ENCODE measurements at regions not wholly inside any gene's neighbourhood (a gene's known extent, or its start where the extent isn't known, plus 50 kb on each side); places are given as distances from the start of the nearest gene placed in this dataset.

DNA sequence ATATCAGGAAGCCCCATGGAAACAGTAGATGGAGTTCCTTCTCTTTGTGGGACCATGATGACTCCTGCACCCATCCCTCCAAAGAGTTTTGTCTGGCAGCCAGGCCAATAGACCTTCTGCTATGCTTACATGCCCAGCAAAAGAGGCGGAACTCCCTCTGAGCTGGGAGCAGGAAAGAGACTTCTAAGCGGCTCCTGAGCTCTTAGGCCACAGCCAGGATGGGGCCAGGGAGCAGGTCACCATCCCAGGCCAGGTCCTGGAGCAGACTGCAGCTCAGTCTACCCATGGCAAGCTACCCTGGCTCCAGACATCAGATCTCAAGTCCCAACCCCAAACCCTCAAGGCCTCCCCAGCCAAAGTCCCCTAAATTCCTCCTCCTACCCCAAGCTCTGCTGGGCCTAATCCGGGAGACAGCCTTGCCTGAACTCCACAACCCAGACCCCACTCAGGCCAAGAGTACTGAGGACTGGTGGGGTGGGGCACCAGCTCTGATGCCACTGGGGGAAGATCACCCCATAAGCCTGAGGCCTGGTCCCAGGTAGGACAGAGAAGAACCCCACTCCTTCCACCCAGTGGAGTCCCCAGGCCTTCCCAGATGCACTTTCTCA is 387.9 kb downstream of the MATN1 start:
- Histone ChIP-seq H3K4me3 (no peak overlapping the region), H3K4me2 (no peak overlapping the region), H3K9me3 (no peaks in the 10 kb centered on the region), H3K4me1 (no peaks in the 10 kb centered on the region), H3K27ac (no peak overlapping the region)
- TF ChIP-seq, protein P1, sequence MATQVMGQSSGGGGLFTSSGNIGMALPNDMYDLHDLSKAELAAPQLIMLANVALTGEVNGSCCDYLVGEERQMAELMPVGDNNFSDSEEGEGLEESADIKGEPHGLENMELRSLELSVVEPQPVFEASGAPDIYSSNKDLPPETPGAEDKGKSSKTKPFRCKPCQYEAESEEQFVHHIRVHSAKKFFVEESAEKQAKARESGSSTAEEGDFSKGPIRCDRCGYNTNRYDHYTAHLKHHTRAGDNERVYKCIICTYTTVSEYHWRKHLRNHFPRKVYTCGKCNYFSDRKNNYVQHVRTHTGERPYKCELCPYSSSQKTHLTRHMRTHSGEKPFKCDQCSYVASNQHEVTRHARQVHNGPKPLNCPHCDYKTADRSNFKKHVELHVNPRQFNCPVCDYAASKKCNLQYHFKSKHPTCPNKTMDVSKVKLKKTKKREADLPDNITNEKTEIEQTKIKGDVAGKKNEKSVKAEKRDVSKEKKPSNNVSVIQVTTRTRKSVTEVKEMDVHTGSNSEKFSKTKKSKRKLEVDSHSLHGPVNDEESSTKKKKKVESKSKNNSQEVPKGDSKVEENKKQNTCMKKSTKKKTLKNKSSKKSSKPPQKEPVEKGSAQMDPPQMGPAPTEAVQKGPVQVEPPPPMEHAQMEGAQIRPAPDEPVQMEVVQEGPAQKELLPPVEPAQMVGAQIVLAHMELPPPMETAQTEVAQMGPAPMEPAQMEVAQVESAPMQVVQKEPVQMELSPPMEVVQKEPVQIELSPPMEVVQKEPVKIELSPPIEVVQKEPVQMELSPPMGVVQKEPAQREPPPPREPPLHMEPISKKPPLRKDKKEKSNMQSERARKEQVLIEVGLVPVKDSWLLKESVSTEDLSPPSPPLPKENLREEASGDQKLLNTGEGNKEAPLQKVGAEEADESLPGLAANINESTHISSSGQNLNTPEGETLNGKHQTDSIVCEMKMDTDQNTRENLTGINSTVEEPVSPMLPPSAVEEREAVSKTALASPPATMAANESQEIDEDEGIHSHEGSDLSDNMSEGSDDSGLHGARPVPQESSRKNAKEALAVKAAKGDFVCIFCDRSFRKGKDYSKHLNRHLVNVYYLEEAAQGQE (IDR thresholded peaks at IDR 0.05) = no peak
- TF ChIP-seq ESRRA (IDR thresholded peaks at IDR 0.05; ENCODE audit: borderline replicate concordance, low read length) (no peak), ZSCAN20 (CRISPR knock-in tag; IDR thresholded peaks at IDR 0.05) (no peak), CBX8 (IDR thresholded peaks at IDR 0.05) (no peak), RAD21 (conservative IDR thresholded peaks at IDR 0.05 in 1 of 2, IDR thresholded peaks at IDR 0.05 in 1 of 2) (no peak), HEYL (CRISPR knock-in tag; IDR thresholded peaks at IDR 0.05) (no peak), RNF2 (IDR thresholded peaks at IDR 0.05; ENCODE audit: borderline replicate concordance, low read depth) (no peak)
- TF ChIP-seq, protein P2, sequence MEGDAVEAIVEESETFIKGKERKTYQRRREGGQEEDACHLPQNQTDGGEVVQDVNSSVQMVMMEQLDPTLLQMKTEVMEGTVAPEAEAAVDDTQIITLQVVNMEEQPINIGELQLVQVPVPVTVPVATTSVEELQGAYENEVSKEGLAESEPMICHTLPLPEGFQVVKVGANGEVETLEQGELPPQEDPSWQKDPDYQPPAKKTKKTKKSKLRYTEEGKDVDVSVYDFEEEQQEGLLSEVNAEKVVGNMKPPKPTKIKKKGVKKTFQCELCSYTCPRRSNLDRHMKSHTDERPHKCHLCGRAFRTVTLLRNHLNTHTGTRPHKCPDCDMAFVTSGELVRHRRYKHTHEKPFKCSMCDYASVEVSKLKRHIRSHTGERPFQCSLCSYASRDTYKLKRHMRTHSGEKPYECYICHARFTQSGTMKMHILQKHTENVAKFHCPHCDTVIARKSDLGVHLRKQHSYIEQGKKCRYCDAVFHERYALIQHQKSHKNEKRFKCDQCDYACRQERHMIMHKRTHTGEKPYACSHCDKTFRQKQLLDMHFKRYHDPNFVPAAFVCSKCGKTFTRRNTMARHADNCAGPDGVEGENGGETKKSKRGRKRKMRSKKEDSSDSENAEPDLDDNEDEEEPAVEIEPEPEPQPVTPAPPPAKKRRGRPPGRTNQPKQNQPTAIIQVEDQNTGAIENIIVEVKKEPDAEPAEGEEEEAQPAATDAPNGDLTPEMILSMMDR (IDR thresholded peaks at IDR 0.05) = no peak
- TF ChIP-seq, protein P3, sequence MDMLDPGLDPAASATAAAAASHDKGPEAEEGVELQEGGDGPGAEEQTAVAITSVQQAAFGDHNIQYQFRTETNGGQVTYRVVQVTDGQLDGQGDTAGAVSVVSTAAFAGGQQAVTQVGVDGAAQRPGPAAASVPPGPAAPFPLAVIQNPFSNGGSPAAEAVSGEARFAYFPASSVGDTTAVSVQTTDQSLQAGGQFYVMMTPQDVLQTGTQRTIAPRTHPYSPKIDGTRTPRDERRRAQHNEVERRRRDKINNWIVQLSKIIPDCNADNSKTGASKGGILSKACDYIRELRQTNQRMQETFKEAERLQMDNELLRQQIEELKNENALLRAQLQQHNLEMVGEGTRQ (IDR thresholded peaks at IDR 0.05) = no peak
- CTCF ChIA-PET = interaction anchor here (2.0 kb wide), 1 partner anchor 10 kb away, joined by 6 read pairs; no protein-coding TSS in a partner anchor
- ATAC-seq (no peak), DNase-seq (ENCODE audit: low read depth in 1 of 2, low spot score in 1 of 2) (no peak), FAIRE-seq (no peak)
- WGBS (ENCODE audit: missing lambda C conversion rate) = 73% methylated on average over 3 of the region's 3 CpGs
- POLR2A ChIA-PET = no interaction called here

DNA sequence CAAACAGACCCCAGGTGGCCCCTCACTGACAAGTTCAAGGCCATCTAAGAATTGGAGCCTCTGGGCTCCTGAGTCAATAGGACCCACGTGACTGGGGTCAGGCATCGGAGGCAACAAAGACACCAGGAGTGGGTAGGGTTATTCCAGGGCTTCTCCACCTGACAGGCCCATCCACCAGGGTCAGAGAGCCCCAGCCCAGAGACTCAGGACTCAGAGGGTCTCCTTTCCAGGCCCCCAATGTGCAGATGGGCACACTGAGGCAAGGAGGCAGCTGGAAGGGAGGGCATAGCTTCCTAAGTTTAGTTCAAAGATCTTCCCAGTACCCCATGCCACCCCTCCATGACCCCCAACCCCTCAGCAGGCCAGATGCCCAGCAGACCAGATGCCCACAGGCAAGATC is 388.6 kb downstream of the MATN1 start:
- no peak for ATAC-seq
- H3K9me3 ChIP-seq = no peaks in the 10 kb centered on the region
- FAIRE-seq = no peak
- no CpG with 5 or more reads among the region's 2 CpGs for WGBS (ENCODE audit: missing lambda C conversion rate)
- POLR2A ChIA-PET = no interaction called here
- TF ChIP-seq CBX8 (IDR thresholded peaks at IDR 0.05) = no peak
- TF ChIP-seq, protein P4, sequence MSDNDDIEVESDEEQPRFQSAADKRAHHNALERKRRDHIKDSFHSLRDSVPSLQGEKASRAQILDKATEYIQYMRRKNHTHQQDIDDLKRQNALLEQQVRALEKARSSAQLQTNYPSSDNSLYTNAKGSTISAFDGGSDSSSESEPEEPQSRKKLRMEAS (IDR thresholded peaks at IDR 0.05) = no peak
- no peak for TF ChIP-seq EP300 (IDR thresholded peaks at IDR 0.05)
- TF ChIP-seq ZC3H11A (IDR thresholded peaks at IDR 0.05) = no peak
- TF ChIP-seq RAD21 (conservative IDR thresholded peaks at IDR 0.05 in 1 of 2, IDR thresholded peaks at IDR 0.05 in 1 of 2) = no peak
- no peak for TF ChIP-seq RFX5 (IDR thresholded peaks at IDR 0.05)
- no peaks in the 10 kb centered on the region for H3K4me1 ChIP-seq
- CTCF ChIA-PET = no interaction called here
- no peak overlapping the region for H3K27ac ChIP-seq
- H3K4me3 ChIP-seq = no peak overlapping the region
- no peak overlapping the region for H3K4me2 ChIP-seq
- DNase-seq (ENCODE audit: low read depth in 1 of 2, low spot score in 1 of 2) = no peak

DNA sequence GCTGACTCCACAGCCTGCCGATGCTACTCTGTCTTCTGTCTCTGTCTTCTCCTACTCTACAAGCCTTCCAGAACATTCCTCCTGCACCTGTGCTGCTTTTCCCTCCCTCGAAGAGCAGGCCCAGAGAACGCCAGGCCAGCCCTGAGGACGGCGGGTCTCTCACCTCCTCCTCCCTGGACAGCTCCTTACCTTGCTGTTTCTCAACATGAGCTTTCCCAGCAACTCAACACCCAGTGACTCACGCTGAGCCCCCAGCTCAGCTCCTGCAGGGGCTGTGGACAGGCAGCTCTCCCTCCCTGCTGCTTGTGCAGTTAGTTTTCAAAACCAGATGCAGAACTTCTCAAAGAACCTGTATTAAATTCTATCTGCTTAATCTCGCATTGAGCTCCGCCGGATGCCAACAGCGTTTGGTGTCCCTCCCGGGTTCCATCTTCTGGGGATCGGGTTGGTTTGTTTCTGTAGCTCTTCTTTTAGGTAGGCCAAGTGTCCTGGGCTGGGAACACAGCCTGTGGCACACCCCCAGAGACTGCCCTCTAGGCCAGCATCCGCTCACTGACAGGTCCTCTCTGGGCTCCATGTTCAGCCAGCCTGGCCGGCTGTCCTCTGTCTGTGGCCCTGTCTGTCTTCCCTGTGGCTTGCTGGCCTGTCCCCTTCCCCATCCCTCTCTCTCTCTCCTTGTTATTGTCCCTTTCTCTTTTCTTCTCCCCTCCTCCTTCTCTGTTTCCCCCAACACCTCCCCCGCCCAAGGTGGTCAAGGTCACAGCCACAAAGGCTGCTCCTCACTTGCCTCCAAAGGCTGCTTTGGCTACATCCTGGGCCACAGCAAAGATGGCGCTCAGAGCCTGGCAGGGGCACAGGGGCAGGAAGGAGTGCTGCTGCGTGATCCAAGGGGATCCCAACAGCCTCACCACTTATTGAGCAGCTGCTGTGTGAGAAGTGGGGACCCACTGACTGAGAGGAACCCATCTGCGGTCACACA is 391.0 kb downstream of the MATN1 start:
- POLR2A ChIA-PET = no interaction called here
- FAIRE-seq = no peak
- no peaks in the 10 kb centered on the region for H3K4me1 ChIP-seq
- no peak overlapping the region for H3K27ac ChIP-seq
- no peak for TF ChIP-seq FOSB (CRISPR knock-in tag; IDR thresholded peaks at IDR 0.05)
- no peak for TF ChIP-seq CHD4 (IDR thresholded peaks at IDR 0.05; ENCODE audit: borderline replicate concordance)
- TF ChIP-seq, protein P5, sequence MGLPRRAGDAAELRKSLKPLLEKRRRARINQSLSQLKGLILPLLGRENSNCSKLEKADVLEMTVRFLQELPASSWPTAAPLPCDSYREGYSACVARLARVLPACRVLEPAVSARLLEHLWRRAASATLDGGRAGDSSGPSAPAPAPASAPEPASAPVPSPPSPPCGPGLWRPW (IDR thresholded peaks at IDR 0.05) = no peak
- TF ChIP-seq NR3C1 (IDR thresholded peaks at IDR 0.05) = no peak
- TF ChIP-seq, protein P6, sequence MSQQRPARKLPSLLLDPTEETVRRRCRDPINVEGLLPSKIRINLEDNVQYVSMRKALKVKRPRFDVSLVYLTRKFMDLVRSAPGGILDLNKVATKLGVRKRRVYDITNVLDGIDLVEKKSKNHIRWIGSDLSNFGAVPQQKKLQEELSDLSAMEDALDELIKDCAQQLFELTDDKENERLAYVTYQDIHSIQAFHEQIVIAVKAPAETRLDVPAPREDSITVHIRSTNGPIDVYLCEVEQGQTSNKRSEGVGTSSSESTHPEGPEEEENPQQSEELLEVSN (IDR thresholded peaks at IDR 0.05; ENCODE audit: borderline replicate concordance, low read depth) = no peak
- TF ChIP-seq, protein P7, sequence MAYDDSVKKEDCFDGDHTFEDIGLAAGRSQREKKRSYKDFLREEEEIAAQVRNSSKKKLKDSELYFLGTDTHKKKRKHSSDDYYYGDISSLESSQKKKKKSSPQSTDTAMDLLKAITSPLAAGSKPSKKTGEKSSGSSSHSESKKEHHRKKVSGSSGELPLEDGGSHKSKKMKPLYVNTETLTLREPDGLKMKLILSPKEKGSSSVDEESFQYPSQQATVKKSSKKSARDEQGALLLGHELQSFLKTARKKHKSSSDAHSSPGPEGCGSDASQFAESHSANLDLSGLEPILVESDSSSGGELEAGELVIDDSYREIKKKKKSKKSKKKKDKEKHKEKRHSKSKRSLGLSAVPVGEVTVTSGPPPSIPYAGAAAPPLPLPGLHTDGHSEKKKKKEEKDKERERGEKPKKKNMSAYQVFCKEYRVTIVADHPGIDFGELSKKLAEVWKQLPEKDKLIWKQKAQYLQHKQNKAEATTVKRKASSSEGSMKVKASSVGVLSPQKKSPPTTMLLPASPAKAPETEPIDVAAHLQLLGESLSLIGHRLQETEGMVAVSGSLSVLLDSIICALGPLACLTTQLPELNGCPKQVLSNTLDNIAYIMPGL (CRISPR knock-in tag; IDR thresholded peaks at IDR 0.05; ENCODE audit: borderline replicate concordance) = no peak
- no peak for TF ChIP-seq GATA3 (IDR thresholded peaks at IDR 0.05; ENCODE audit: borderline replicate concordance)
- TF ChIP-seq SMC3 (IDR thresholded peaks at IDR 0.05) = no peak
- TF ChIP-seq MYC (IDR thresholded peaks at IDR 0.05; ENCODE audit: borderline replicate concordance, low read length) = no peak
- DNase-seq (ENCODE audit: low read depth in 1 of 2, low spot score in 1 of 2) = no peak
- no peak overlapping the region for H3K4me2 ChIP-seq
- CTCF ChIA-PET = no interaction called here
- no peaks in the 10 kb centered on the region for H3K9me3 ChIP-seq
- 58% methylated on average over 17 of the region's 18 CpGs for WGBS (ENCODE audit: missing lambda C conversion rate)
- ATAC-seq = no peak
- H3K4me3 ChIP-seq = no peak overlapping the region
